D721Med (cell line): ENCODE measurements at regions not wholly inside any gene's neighbourhood (a gene's known extent, or its start where the extent isn't known, plus 50 kb on each side); places are given as distances from the start of the nearest gene placed in this dataset.

Source experiments
- DNase-seq: peaks from one replicate; pipeline ENCODE4 v3.0.0; 2011; ENCODE audit warnings: low spot score; ENCODE audit not compliant: insufficient read length
- FAIRE-seq: peaks from 2 replicates; lab custom pipeline; 2011; peaks lifted over from hg19 to GRCh38; lab: Jason Lieb, UNC
- CTCF ChIP-seq: IDR thresholded peaks from 2 replicates; pipeline ENCODE4 v1.5.1; 2012; ENCODE audit warnings: mild to moderate bottlenecking, control low read depth; ENCODE audit not compliant: insufficient read depth; ENCODE audit errors: missing control alignments

GRCh38 chr2:145599756-145600155, 1079.8 kb upstream of the ZEB2 start:
- FAIRE-seq (peak; percentile 63), DNase-seq (no peak)
- TF ChIP-seq CTCF: no peak

GRCh38 chr2:145598434-145598833, 1078.5 kb upstream of the ZEB2 start:
- DNase-seq (no peak), FAIRE-seq (no peak)
- TF ChIP-seq CTCF: no peak

- TF ChIP-seq CTCF: no peak
- DNase-seq (no peak), FAIRE-seq (no peak)
Measured at GRCh38 chr2:145597809-145598208, 1077.9 kb upstream of the ZEB2 start.

- FAIRE-seq (no peak), DNase-seq (no peak)
- no peak for TF ChIP-seq CTCF
Measured at GRCh38 chr2:145597006-145597405, 1077.1 kb upstream of the ZEB2 start.

- TF ChIP-seq CTCF: no peak
- no peak for FAIRE-seq
- DNase-seq: no peak
Measured at GRCh38 chr2:145596416-145596815, 1076.5 kb upstream of the ZEB2 start.

GRCh38 chr2:145595296-145595695, 1075.4 kb upstream of the ZEB2 start:
- DNase-seq (no peak), FAIRE-seq (no peak)
- TF ChIP-seq CTCF: no peak

GRCh38 chr2:145593991-145594614, 1074.2 kb upstream of the ZEB2 start:
- FAIRE-seq: no peak
- DNase-seq: no peak
- TF ChIP-seq CTCF: peak; percentile 9
